ENCODE measurements at regions not wholly inside any gene's neighbourhood (a gene's known extent, or its start where the extent isn't known, plus 50 kb on each side); places are given as distances from the start of the nearest gene placed in this dataset.

GRCh38 chrX:34764852-34765361, 107.8 kb upstream of the TMEM47 start:
- TF ChIP-seq EZH2 (IDR thresholded peaks at IDR 0.05; ENCODE audit: insufficient read depth, poor library complexity, severe bottlenecking), result no peak
- no peak for TF ChIP-seq EZH2phosphoT487 (IDR thresholded peaks at IDR 0.05; ENCODE audit: insufficient read depth, low read depth)
